Mucosa of descending colon (tissue), 3 donors: ENCODE measurements at regions not wholly inside any gene's neighbourhood (a gene's known extent, or its start where the extent isn't known, plus 50 kb on each side); places are given as distances from the start of the nearest gene placed in this dataset.
"Not testable (repeated sequence)": the region's sequence is repeated elsewhere in the genome, so short reads cannot be mapped to it uniquely, and the experiment has no call there.

Experiments used
- ATAC-seq: fragments of 200-7000 bp; cut with Tn5 transposase; one replicate; pipeline ENCODE4 v1.9.1; 2020; ENCODE audit warnings: mild to moderate bottlenecking, moderate library complexity
- DNase-seq, 3 donors: peaks; one replicate each; pipeline ENCODE4 v3.0.0-alpha.2; 2020
- H3K36me3 ChIP-seq: fragments of 200-600 bp; one replicate; pipeline ENCODE4 v1.8.0; 2021; ENCODE audit warnings: low read depth, mild to moderate bottlenecking
- H3K4me1 ChIP-seq: fragments of 200-600 bp; one replicate; pipeline ENCODE4 v1.8.0; 2021; ENCODE audit warnings: low read depth, mild to moderate bottlenecking
- H3K4me3 ChIP-seq: fragments of 200-600 bp; one replicate; pipeline ENCODE4 v1.8.0; 2021; ENCODE audit warnings: mild to moderate bottlenecking
- H3K9me3 ChIP-seq: fragments of 200-600 bp; one replicate; pipeline ENCODE4 v1.8.0; 2021; ENCODE audit warnings: mild to moderate bottlenecking
- intact Hi-C, 2 donors: fragments of 100-400 bp; cut with DNase I in 1 of 2; cut with micrococcal nuclease in 1 of 2; formaldehyde crosslinking; loops; one replicate each; pipeline versions ENCODE4 v1.11.0 to v1.11.1; 2022; cut with DNase I, micrococcal nuclease
- TF ChIP-seq, protein P1 (sequence below): fragments of 200-600 bp; IDR thresholded peaks from one replicate; pipeline ENCODE4 v1.8.0; 2022; ENCODE audit warnings: antibody characterized with exemption, mild to moderate bottlenecking
- donor health status: DM: no; HTN: no; CAD: no; lungs with moderate emphysema.
- donor health status: DM: no; HTN: no; CAD: no.
- donor health status: DM: no; HTN: yes; CAD: no.

DNA sequence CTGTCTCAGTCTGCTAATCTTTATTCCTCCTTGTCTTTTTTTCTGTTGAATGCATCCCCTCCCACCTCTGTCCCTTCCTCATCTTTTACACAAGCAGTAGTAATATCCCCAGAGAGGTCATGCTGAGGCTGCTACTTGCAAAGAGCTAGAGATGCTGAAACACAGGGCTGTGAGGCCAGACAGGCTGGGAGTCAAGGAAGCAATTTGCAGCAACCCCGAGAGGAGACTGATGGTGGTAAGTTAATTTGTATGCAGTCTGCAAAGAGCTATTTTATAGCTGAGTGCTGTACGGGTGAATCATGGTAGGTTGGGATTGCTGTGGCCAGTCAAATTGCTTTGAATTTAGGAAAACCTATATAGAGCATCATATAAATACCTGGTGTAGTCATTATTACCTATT is 90.2 kb upstream of the SLC24A2 start:
- intact Hi-C loops: no loop called here

DNA sequence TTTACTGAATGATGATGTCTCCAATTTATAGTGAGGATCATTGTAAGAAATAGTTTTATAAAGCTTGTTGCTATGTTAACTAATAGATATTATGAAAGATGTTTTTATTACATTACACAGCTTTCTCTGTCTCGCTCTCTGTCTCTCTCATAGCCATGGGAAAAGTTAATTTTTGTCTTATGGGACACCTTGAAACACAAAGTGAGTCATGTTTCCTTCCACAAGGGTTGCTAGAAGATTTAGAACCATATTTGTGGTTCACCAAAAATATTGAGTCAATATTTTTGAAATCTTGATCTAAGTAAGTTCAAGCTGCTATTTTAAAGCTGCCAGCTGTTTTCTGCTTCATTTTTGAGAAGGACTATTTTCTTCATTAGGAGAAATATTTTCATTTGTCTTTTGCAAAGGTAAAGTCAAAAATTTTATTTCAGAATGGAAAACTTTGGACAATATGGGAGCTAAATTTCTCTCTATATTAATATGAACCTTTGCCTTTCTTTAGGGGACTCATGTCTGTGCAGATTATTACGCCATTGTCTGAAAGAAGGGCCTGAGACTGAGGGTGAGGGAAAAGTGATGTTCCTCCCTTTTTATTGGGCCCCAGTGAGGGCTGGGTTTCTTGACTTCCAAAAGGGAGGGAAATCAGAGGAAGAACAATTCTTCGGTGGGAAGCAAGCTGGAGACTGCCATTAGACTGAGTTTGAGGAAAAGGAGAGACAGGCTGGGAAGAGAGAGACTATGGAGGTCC is 87.9 kb upstream of the SLC24A2 start:
- Histone ChIP-seq H3K4me1 (no peaks in the 10 kb centered on the region), H3K4me3 (no peak overlapping the region), H3K9me3 (no peaks in the 10 kb centered on the region), H3K36me3 (no peaks in the 10 kb centered on the region)
- intact Hi-C loops: no loop called here
- ATAC-seq: no peak
- no peak for DNase-seq
- TF ChIP-seq, protein P1, sequence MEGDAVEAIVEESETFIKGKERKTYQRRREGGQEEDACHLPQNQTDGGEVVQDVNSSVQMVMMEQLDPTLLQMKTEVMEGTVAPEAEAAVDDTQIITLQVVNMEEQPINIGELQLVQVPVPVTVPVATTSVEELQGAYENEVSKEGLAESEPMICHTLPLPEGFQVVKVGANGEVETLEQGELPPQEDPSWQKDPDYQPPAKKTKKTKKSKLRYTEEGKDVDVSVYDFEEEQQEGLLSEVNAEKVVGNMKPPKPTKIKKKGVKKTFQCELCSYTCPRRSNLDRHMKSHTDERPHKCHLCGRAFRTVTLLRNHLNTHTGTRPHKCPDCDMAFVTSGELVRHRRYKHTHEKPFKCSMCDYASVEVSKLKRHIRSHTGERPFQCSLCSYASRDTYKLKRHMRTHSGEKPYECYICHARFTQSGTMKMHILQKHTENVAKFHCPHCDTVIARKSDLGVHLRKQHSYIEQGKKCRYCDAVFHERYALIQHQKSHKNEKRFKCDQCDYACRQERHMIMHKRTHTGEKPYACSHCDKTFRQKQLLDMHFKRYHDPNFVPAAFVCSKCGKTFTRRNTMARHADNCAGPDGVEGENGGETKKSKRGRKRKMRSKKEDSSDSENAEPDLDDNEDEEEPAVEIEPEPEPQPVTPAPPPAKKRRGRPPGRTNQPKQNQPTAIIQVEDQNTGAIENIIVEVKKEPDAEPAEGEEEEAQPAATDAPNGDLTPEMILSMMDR: no peak

More for the DNA sequence above, 90.2 kb upstream of the SLC24A2 start:
- DNase-seq: no peak
- no peak overlapping the region for H3K4me3 ChIP-seq
- H3K36me3 ChIP-seq: no peaks in the 10 kb centered on the region
- H3K4me1 ChIP-seq: no peaks in the 10 kb centered on the region
- no peak for ATAC-seq
- H3K9me3 ChIP-seq: no peaks in the 10 kb centered on the region
- TF ChIP-seq, protein P1: no peak

DNA sequence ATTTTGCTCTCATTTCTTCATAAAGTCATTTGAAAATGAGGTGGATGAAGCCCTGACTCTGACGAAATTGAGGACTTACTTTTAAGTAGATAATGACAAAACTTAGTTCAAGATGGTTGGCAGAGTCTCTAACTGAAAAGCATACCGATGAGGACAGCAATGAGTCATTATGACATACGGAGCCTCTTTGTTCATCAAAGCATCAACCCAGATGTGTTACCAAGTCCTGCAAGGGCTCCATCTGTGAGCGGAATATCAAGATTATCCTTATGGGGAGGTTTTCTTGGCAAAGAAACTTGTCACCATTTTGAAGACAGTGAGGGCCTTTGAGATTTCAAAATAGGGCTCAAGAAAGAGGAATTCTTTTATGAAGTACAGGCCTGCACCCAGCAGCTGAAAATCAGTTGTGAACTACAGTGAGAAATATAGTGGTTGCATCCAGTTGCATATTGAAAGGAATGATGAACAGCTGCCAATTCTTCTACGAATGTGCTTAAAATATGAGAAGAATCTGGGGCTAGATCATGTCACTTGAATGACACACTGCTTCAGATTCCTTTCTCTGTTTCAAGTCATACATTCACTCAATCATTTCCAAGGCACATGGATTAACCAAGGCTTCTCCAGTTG is 86.6 kb upstream of the SLC24A2 start:
- no peak for ATAC-seq
- Histone ChIP-seq H3K4me1 (no peaks in the 10 kb centered on the region), H3K4me3 (no peak overlapping the region), H3K36me3 (no peaks in the 10 kb centered on the region), H3K9me3 (no peaks in the 10 kb centered on the region)
- intact Hi-C loops: no loop called here
- TF ChIP-seq, protein P1: no peak
- no peak for DNase-seq

DNA sequence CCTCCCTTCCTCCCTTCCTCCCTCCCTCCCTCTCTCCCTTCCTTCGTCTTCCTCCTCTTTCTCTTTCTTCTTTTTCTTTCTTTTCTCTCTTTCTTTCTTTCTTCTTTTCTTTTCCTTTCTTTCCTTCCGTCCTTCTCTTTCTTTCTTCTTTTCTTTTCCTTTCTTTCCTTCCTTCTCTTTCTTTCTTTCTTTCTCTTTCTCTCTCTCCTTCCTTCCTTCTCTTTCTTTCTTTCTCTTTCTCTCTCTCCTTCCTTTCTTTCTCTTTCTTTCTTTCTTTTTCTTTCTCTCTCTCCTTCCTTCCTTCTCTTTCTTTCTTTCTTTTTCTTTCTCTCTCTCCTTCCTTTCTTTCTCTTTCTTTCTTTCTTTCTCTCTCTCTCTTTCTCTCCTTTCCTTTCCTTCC is 84.4 kb upstream of the SLC24A2 start:
- H3K4me3 ChIP-seq, H3K36me3 ChIP-seq, intact Hi-C loops, H3K4me1 ChIP-seq, H3K9me3 ChIP-seq, DNase-seq, ATAC-seq: not testable (repeated sequence)

DNA sequence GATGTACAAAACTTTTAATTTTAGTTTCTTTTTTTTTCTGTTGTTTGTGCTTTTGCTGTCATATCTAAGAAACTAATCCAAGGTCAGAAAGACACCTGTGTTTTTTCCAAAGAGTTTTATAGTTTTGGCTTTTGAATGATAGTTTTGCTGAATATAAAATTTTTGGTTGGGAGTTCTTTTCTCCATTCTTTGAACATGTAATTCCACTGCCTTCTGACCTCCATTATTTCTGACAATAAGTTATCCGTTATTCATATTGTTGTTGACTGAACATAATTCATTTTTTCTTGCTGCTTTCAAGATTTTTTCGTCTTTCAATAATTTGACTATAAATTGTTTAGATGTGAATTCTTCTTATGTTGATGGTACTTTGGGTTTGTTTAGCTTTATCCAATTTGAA is 82.2 kb upstream of the SLC24A2 start:
- DNase-seq (no peak), ATAC-seq (no peak)
- Histone ChIP-seq H3K9me3 (no peaks in the 10 kb centered on the region), H3K36me3 (no peaks in the 10 kb centered on the region), H3K4me1 (no peaks in the 10 kb centered on the region), H3K4me3 (no peak overlapping the region)
- intact Hi-C loops: no loop called here
- TF ChIP-seq, protein P1: no peak

DNA sequence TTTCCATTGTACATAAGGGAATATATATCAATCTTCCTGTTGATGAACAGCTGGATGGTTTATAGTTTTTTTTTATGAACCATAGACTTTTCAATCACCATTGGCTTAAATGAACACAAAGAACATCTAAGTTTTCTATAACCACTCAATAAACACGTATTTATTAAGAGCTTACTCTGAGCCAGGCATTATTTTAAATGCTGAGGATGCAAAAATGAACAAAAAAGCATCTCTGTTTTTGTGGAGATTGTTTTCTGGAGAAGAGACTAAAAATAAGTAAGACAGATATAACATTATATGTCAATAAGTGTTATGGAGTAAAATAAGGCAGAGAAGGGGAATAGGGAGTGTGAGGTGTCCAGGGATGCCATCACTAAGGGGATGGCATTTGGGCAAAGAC is 52.1 kb upstream of the SLC24A2 start:
- intact Hi-C loops: no loop called here
- ATAC-seq: no peak
- TF ChIP-seq, protein P1: no peak
- no peak for DNase-seq
- no peaks in the 10 kb centered on the region for H3K36me3 ChIP-seq
- H3K9me3 ChIP-seq: no peaks in the 10 kb centered on the region
- H3K4me1 ChIP-seq: no peaks in the 10 kb centered on the region
- H3K4me3 ChIP-seq: no peak overlapping the region
